ENCODE measurements at regions not wholly inside any gene's neighbourhood (a gene's known extent, or its start where the extent isn't known, plus 50 kb on each side); places are given as distances from the start of the nearest gene placed in this dataset.
A peak's percentile ranks its signal among the peaks of the same experiment; 100 is the strongest.

DNA sequence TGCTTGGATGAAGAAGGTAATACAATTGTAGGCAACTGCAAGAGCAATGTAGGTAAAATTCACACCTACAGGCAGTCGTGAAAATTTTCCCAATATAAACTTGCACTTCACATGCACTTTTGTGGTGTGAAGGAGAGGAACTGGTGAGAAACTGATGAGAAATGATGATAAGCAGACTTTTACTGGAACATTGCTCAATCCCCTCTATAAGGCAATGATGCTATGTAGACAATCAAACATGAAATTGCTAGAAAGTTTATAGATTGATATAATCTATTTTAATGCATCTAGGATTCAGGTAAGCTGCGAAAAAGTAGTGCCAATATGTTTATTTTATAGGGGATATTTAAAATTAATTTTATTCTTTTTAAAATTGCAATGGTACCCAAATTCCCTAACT is 802.2 kb downstream of the KCNT2 start:
- no peaks in the 10 kb centered on the region for H3K4me1 Mint-ChIP-seq
- H3K4me3 Mint-ChIP-seq = no peak overlapping the region
- DNase-seq (no peak), ATAC-seq (no peak)
- H3K9me3 Mint-ChIP-seq = peaks cover 0 to 11% (median under 1%) of the 10 kb centered on the region in 9 donors
- no peaks in the 10 kb centered on the region for H3K27me3 Mint-ChIP-seq
- POLR2A ChIA-PET = no interaction called here
- no peak overlapping the region for H3K27ac Mint-ChIP-seq
- H3K36me3 Mint-ChIP-seq = no peaks in the 10 kb centered on the region

DNA sequence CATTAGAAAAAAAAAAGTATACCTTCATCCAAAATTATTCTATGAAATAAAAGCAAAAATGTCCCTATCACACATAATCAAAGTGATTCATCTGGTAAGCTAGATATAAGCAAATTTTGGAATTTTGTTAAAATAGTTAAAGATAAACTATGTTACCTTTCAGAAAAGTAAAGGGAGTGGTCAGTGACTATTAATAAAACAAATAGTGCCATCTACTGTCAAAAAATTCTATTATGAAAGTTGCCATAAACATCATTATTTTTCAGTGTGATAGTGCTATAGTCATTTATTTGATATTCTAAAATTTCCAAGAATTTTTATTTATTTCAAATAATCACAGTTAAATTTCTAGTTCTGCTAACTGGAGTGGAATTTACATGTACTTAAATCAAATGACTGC is 803.7 kb downstream of the KCNT2 start:
- POLR2A ChIA-PET = no interaction called here
- ATAC-seq (no peak), DNase-seq (no peak)
- Mint-ChIP-seq H3K36me3 (no peaks in the 10 kb centered on the region), H3K4me1 (no peaks in the 10 kb centered on the region), H3K27me3 (no peaks in the 10 kb centered on the region), H3K4me3 (no peak overlapping the region), H3K9me3 (peaks cover 0 to 11% (median 2%) of the 10 kb centered on the region in 9 donors), H3K27ac (no peak overlapping the region)

DNA sequence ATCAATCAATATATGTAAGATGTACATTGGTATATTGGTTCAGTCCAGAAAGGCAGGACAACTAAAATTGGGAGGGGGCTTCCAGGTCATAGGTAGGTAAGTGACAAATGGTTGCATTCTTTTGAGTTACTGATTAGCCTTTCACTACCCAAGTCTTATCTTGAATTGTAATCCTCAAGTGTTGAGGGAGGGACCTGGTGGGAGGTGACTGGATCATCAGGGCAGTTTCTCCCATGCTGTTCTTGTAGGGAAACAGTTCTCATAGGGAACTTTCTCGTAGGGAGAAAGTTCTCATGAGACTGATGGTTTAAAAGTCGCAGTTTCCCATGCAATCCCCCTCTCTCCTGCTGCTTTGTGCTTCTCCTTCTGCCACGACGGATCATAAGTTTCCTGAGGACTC is 809.2 kb downstream of the KCNT2 start:
- ATAC-seq (no peak), DNase-seq (no peak)
- H3K4me3 Mint-ChIP-seq = no peak overlapping the region
- no peaks in the 10 kb centered on the region for H3K4me1 Mint-ChIP-seq
- no peaks in the 10 kb centered on the region for H3K36me3 Mint-ChIP-seq
- peaks cover 0 to 14% (median 2%) of the 10 kb centered on the region in 9 donors for H3K9me3 Mint-ChIP-seq
- POLR2A ChIA-PET = no interaction called here
- H3K27me3 Mint-ChIP-seq = peaks cover 0 to 3% (median 0%) of the 10 kb centered on the region in 5 donors
- no peak overlapping the region for H3K27ac Mint-ChIP-seq

DNA sequence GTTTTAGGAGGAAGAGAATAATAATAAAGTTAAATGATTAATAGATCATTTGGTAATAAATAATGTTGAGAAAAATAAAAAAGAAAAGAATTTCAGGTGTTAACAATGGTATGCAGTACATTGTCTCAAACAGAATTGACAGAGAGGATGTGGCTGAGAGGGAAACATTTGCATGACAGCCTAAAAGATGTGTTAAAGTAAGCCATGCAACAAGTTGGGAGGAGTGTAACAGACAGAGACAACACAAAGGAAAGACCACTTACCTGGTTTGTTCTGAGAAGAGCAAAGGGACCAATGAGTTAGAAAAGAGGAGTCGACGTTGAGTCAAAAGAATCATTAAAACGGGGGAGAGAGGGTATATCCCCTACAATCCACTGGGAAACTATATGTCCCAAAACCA is 814.0 kb downstream of the KCNT2 start:
- no peak overlapping the region for H3K27ac Mint-ChIP-seq
- ATAC-seq = no peak
- POLR2A ChIA-PET = no interaction called here
- DNase-seq = no peak
- no peaks in the 10 kb centered on the region for H3K36me3 Mint-ChIP-seq
- peaks cover 0 to 12% (median 3%) of the 10 kb centered on the region in 9 donors for H3K9me3 Mint-ChIP-seq
- peaks cover 0 to 2% (median 0%) of the 10 kb centered on the region in 5 donors for H3K27me3 Mint-ChIP-seq
- no peak overlapping the region for H3K4me3 Mint-ChIP-seq
- no peaks in the 10 kb centered on the region for H3K4me1 Mint-ChIP-seq

DNA sequence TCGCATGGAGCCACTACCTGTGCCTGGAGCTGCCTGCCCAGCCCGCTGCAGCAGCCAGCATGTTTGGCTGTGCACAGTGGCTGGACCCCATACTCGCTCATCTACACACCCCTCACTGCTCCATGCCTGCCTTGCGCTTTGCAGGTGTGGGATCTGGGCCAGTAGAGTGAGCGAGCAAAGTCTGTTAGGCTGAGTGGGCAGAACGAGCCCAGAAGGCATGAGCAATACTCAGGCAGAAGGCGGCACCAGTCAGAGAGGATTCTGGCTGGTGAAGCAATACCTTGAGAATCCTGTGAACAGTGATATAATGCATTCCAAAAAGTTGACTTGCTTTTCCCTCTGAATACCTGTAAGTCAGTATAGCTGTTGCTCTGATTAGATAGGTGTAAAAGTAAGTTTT is 816.4 kb downstream of the KCNT2 start:
- no peaks in the 10 kb centered on the region for H3K36me3 Mint-ChIP-seq
- POLR2A ChIA-PET = no interaction called here
- no peak overlapping the region for H3K4me3 Mint-ChIP-seq

DNA sequence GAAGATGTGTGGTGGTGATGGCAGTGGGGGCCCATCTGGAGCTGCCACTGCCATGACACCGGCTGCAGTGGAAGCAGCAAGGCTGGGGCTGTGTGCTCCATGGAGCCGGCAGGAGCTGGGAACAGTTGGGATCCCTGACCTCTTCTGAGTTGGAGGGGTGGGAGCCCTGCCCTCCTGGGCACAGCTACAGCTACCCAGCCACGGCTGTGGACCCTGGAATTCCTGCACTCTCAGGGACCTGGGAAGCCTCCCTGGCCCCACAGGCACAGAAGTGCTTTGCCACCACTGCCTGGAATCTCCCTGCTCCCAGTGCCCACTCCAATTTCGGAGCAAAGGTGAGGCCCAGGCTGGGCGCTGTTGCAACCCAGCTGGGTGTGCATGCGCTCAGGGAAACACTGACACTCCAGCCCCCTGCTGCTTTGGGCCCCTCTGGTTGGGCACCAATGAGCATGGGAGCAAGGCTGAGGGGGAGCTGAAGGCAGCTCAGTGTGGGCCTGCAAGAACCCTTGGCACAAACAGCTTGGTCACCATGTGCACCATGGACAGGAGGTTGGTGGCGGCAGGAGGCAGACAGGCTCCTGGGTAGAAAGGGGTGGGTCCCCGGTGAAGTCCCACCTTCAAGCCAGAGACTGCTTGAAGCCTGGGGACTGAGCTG is 817.6 kb downstream of the KCNT2 start:
- Mint-ChIP-seq H3K27me3 (peaks cover 0 to 2% (median 0%) of the 10 kb centered on the region in 5 donors), H3K36me3 (no peaks in the 10 kb centered on the region), H3K4me3 (no peak overlapping the region), H3K27ac (peak overlapping the region in 1 of 10 donors; percentile 52), H3K4me1 (no peaks in the 10 kb centered on the region), H3K9me3 (peaks cover 0 to 16% (median 4%) of the 10 kb centered on the region in 9 donors)
- ATAC-seq = no peak
- DNase-seq = no peak
- POLR2A ChIA-PET = no interaction called here

More for the DNA sequence above, 816.4 kb downstream of the KCNT2 start:
- H3K27ac Mint-ChIP-seq = no peak overlapping the region
- peaks cover 0 to 2% (median 0%) of the 10 kb centered on the region in 5 donors for H3K27me3 Mint-ChIP-seq
- H3K4me1 Mint-ChIP-seq = no peaks in the 10 kb centered on the region
- DNase-seq = no peak
- H3K9me3 Mint-ChIP-seq = peaks cover 0 to 15% (median 5%) of the 10 kb centered on the region in 9 donors
- ATAC-seq = no peak

DNA sequence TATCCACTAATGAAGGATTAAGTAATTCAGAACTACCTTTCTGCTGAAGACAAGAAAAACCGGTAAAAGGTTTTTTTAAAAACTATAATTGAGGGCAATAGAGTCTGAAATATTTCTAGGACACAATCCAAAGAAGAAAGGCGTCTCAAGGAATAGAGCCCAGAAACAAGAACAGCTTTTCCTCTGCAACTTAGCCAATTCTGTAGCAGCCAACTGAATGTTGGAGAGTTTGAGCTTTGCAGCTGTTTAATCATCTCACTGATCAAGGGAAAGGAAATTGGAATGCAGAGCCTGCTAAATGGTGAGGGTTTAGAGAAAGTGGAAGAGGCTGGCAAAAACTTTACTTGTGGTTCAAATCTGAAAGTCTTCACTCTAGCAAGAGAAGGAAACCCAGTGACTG is 818.9 kb downstream of the KCNT2 start:
- peaks cover 0 to 15% (median 3%) of the 10 kb centered on the region in 9 donors for H3K9me3 Mint-ChIP-seq
- peaks cover 0 to 2% (median 0%) of the 10 kb centered on the region in 5 donors for H3K27me3 Mint-ChIP-seq
- ATAC-seq (no peak), DNase-seq (no peak)
- POLR2A ChIA-PET = no interaction called here
- H3K36me3 Mint-ChIP-seq = no peaks in the 10 kb centered on the region
- no peak overlapping the region for H3K27ac Mint-ChIP-seq
- H3K4me3 Mint-ChIP-seq = no peak overlapping the region
- H3K4me1 Mint-ChIP-seq = no peaks in the 10 kb centered on the region

DNA sequence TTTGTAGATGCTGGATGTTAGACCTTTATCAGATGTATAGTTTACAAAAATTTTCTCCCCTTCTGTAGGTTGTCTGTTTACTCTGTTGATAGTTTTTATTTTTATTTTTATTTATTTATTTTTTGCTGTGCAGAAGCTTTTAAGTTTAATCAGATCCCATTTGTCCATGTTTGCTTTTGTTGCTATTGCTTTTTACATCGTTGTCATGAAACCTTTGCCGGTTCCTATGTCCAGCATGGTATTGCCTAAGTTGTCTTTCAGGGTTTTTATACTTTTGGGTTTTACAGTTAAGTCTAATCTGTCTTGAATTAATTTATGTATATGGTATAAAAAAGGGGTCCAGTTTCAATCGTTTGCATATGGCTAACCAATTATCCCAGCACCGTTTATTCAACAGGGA is 819.5 kb downstream of the KCNT2 start:
- no peak for DNase-seq
- H3K4me1 Mint-ChIP-seq = no peaks in the 10 kb centered on the region
- H3K27ac Mint-ChIP-seq = no peak overlapping the region
- H3K27me3 Mint-ChIP-seq = no peaks in the 10 kb centered on the region
- H3K9me3 Mint-ChIP-seq = peaks cover 0 to 13% (median 2%) of the 10 kb centered on the region in 9 donors
- H3K4me3 Mint-ChIP-seq = no peak overlapping the region
- ATAC-seq = no peak
- POLR2A ChIA-PET = no interaction called here
- no peaks in the 10 kb centered on the region for H3K36me3 Mint-ChIP-seq

DNA sequence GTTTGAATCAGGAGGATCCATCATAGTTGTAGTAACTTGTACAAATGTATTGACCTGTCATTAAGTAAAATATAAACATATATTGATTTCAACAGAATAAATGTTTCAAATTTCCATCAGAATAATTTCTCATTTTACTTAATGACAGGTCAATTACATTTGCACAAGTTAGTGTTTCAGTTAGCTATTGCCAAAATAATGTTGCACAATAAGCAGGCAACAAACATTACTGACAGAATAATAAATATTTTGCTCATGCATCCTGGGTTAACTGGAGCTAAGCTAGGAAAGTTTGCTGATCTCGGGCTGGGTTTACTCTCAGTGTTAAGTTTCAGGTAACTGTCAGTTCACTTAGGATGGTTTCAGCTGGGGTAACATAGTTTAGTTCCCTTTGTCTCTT is 822.4 kb downstream of the KCNT2 start:
- Mint-ChIP-seq H3K27me3 (no peaks in the 10 kb centered on the region), H3K4me1 (no peaks in the 10 kb centered on the region), H3K36me3 (no peaks in the 10 kb centered on the region), H3K4me3 (no peak overlapping the region), H3K9me3 (peaks cover 0 to 9% (median 0%) of the 10 kb centered on the region in 9 donors), H3K27ac (no peak overlapping the region)
- POLR2A ChIA-PET = no interaction called here
- DNase-seq (no peak), ATAC-seq (no peak)

DNA sequence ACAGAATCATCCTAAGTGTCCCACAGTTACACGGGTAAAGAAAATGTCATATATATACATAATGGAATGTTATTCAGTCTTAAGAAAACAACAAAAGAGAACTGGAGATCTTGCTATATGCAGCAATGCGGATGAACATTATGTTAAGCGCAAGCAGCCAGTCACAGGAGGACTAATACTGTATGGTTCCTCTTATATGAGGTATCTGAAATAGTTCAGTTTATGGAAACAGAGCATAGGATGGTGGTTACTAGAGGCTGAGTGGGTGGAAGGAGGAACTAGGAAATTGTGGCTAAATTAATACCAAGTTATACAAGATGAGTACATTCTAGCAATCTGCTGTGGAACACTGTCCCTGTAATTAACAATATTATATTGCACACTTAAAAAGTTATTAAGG is 834.3 kb downstream of the KCNT2 start:
- POLR2A ChIA-PET = no interaction called here
- no peak for ATAC-seq
- Mint-ChIP-seq H3K9me3 (peaks cover 0 to 11% (median 0%) of the 10 kb centered on the region in 9 donors), H3K4me1 (no peaks in the 10 kb centered on the region), H3K4me3 (no peak overlapping the region), H3K27ac (no peak overlapping the region), H3K36me3 (no peaks in the 10 kb centered on the region), H3K27me3 (peaks cover 0 to 4% (median 0%) of the 10 kb centered on the region in 5 donors)
- DNase-seq = no peak

DNA sequence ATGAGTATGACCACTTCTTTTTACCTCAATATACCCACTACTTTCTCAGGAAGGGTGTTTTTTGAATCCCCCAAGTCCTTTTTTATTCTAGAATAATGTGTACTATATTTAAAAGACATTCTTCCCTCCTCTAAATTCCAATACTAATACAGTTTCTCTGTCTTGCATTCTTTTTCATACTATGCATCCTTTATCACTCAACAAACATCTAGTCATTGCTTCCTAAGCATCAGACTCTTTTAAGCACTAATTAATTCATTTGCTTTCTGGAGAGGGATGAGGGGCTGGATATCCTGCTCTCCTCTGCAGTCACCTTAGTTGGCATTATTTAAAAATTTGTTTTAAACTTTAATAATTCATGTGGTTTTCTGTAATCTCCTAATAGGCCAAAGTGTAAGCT is 838.8 kb downstream of the KCNT2 start:
- POLR2A ChIA-PET = no interaction called here
- no peaks in the 10 kb centered on the region for H3K4me1 Mint-ChIP-seq
- H3K9me3 Mint-ChIP-seq = peaks cover 0 to 11% (median 0%) of the 10 kb centered on the region in 9 donors
- H3K4me3 Mint-ChIP-seq = no peak overlapping the region
- DNase-seq (no peak), ATAC-seq (no peak)
- H3K27me3 Mint-ChIP-seq = peaks cover 0 to 4% (median 0%) of the 10 kb centered on the region in 5 donors
- H3K36me3 Mint-ChIP-seq = no peaks in the 10 kb centered on the region
- H3K27ac Mint-ChIP-seq = no peak overlapping the region

DNA sequence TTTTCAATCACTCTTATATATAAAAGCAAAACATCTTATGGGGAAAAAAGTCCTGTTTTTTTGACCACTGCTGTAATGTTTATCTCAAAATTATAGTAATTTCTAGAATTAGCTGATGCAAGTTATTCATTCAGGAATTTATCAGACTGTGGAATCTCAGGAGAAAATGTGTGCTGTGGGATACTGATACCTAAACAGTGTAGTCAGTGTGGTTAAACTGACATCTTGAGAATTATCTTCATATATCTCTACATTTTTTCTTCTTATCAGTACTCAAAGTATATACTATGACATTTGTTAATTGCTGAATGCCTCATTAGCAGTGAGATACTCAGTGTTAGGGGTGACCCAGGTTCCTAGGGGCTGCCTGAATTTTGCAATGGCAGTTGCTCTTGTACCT is 839.3 kb downstream of the KCNT2 start:
- no peak for ATAC-seq
- Mint-ChIP-seq H3K4me1 (no peaks in the 10 kb centered on the region), H3K4me3 (no peak overlapping the region), H3K27ac (no peak overlapping the region), H3K36me3 (no peaks in the 10 kb centered on the region), H3K9me3 (peaks cover 0 to 11% (median 0%) of the 10 kb centered on the region in 9 donors), H3K27me3 (peaks cover 0 to 4% (median 0%) of the 10 kb centered on the region in 5 donors)
- no peak for DNase-seq
- POLR2A ChIA-PET = no interaction called here

DNA sequence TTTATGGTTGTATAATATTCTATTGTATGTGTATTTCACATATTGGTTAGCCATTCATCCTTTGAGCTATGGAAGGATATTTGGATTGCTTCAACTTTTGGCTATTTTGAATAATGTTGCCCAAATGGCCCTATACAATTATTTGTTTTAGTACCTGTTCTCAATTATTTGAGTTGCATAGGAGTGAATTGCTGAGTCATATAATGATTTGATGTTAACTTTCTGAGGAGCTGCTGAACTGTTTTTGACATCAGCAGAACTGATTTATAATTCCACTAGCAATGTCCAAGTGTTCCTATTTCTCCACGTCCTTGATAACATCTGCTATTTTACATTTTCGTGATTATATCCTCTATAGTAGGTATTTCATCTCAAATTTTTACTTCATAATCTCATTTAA is 839.9 kb downstream of the KCNT2 start:
- Mint-ChIP-seq H3K4me3 (no peak overlapping the region), H3K9me3 (peaks cover 0 to 11% (median 0%) of the 10 kb centered on the region in 9 donors), H3K4me1 (no peaks in the 10 kb centered on the region), H3K36me3 (no peaks in the 10 kb centered on the region), H3K27ac (no peak overlapping the region), H3K27me3 (peaks cover 0 to 4% (median 0%) of the 10 kb centered on the region in 5 donors)
- POLR2A ChIA-PET = no interaction called here
- DNase-seq = no peak
- no peak for ATAC-seq

DNA sequence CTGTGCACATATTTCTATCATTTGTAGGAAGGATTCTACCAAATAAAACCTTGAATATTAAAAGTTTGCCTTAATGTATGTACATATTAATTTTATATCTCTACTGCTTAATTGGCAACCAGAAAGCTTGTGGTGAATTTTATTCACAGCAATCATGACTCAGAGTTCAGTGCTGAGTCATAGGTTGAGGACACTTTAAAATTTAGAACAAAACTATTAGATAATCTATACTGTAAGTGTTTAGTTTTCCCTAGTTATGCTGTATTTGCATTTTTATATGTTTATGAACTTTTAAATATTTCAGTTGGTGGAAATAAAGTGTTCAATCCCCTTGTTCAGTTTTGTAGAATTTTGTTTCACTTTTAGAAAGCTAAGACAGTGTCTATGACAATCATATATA is 841.5 kb downstream of the KCNT2 start:
- Mint-ChIP-seq H3K27me3 (peaks cover 0 to 4% (median 0%) of the 10 kb centered on the region in 5 donors), H3K27ac (no peak overlapping the region), H3K36me3 (no peaks in the 10 kb centered on the region), H3K4me3 (no peak overlapping the region), H3K9me3 (peaks cover 0 to 11% (median 0%) of the 10 kb centered on the region in 9 donors), H3K4me1 (no peaks in the 10 kb centered on the region)
- no peak for ATAC-seq
- POLR2A ChIA-PET = no interaction called here
- no peak for DNase-seq

Measured in naive thymus-derived CD8-positive, alpha-beta T cell (primary cell).